ENCODE measurements at regions not wholly inside any gene's neighbourhood (a gene's known extent, or its start where the extent isn't known, plus 50 kb on each side); places are given as distances from the start of the nearest gene placed in this dataset.

DNA sequence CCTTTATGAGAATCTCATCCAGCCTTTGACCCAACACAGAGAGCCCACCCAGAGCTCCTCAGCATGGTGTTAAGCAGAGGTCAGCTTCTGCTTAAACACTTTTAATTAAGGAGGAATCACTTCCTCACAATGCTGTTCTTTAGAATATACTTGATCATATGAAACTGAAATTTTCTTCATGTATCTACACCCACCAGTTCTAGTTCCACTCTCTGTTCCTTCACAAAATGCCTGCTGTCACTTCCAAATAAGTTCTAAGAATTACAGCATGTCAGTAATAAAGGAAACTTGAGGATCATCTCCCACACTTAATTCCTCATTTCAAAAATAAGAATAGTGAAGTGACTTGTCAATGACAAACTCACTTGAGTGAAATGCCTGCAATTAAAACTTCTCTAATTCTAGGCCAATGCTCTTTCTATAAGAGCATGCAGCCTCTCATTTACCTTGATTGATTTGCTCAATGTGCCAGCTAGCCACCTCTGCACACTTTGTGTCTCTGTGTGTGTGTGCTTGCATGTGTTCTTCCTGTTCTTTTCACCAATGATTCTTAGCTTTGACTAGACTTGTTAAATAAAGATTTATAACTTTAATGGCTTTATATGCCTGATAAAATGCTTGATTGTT is 356.3 kb downstream of the PLPP3 start:
- DNase-seq (ENCODE audit: low read depth): no peak

DNA sequence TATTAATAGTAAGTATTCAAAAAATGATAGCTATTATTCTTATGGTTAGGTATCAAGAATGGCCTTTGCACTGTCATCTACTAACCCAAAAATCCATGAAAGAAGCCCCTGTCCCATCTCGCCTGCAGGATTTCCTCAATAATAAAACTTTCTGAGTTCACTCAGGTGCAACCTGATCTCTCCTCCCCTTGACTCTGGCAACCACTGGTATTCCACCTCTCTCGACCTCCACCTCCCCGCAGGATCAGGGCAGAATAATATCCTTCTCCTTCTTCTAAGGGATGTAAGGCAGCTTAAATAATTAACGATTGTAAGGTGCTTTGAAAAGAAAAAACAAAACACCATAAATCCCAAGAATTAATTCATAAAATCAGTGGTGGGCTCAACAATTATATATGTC is 359.3 kb downstream of the PLPP3 start:
- DNase-seq (ENCODE audit: low read depth): no peak

DNA sequence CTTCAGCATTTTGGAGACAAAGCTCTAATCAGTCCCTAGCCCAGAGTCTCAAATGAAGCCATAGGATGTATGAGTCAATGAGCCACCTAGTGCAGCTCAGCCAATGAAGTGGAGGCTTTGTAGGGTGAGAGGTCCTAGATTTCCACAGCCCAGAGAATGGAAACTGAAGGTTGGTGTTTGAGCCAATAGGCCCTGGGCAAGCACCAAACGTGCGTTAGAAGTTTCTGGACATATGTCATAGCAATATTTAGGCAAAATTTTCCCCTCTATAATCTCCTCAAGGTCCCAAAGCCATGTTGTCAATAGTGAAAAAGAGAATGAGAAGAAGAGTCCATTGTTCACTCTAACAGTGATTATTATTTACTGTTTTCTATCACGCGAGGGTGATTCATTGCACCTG is 361.3 kb downstream of the PLPP3 start:
- no peak for DNase-seq (ENCODE audit: low read depth)

DNA sequence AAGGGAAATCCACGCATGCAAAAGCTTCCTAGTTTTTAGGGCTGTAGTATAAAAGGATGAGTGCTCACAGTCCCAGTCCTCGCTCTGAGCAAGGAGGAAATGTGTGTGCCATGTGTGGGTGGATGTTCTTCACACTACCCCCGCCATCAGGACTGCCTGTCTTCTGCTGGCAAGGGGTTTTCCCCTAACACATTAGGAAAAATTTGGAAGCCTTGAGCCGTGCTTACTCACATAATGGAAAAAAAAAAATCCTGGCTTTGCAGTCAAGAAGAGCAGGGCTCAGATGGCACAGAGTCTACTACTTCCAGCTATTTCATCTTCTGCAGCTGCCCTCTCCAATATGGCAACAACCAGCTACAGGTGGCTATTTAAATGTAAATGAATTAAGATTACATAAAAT is 363.1 kb downstream of the PLPP3 start:
- no peak for DNase-seq (ENCODE audit: low read depth)

DNA sequence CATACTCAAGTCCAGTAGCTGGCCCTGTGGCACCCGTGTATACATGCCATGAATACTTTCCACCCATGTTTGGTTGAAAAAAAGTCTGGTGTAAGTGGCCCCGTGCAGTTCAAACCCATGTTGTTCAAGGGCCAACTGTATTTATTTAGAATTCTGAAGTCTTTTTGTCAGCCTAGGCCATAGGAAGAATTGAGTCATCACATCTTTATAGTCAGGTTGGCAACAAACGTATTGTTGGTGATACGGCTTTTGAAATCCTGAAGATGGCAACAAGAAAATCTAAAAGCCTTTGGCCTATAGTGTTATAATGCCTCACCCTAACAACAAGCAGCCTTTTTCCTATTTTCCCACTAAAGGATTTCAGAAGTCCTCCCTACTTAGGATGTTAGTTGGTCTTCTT is 363.6 kb downstream of the PLPP3 start:
- no peak for DNase-seq (ENCODE audit: low read depth)

DNA sequence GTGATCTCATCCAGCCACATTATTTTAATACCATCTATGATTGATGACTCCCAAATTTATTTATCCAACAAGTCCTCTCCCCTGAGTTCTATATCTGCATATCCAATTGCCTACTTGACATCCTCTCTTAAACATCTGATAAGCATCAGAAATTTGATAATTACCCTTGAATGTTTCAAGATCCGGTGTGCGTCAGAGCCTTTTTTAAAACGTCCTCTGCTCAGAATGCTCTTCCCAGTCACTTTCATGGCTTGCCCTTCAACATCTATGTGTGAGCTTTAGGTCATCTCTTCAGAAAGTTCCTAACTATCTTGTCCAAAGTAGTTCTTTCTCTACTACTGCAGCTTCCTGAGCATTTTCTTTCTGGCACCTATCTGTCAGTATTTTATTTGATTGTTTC is 364.3 kb downstream of the PLPP3 start:
- DNase-seq (ENCODE audit: low read depth): no peak

DNA sequence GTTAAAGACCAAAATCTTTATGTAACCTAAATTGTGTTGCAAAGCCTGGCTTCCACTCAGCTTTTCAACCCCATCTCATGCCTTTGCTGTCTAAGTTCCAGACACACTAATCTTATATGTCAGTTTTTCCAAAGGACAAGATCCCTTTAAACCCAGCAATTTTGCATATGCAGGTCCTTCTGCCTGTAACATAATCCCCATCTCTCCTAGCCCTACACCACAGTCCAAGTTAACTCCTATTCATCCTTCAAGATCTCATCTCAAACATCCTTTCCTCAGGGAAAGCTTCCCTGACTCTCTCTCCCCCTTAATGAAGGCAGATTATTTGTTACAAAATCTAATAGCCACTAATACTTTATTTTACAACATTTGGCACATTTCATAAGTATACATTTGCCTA is 366.3 kb downstream of the PLPP3 start:
- DNase-seq (ENCODE audit: low read depth): no peak

DNA sequence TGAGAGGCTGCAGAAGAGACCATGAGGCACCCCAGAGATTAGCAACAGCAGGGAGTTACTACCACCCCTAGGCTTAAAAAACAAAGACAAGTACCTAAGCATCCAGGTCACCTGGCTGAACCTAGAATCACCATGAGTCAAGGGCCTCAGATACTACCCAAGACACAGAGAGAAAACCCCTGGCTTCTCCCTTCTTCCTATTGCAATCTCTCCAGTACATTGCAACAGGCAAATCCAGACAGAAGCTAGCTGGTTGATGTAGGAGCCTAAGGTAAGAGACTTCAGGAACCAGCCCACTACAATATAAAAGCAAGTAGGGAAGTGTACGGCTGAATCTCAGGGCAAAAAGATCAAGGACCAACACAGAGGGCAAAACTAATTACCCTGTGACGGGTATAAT is 367.2 kb downstream of the PLPP3 start:
- no peak for DNase-seq (ENCODE audit: low read depth)

DNA sequence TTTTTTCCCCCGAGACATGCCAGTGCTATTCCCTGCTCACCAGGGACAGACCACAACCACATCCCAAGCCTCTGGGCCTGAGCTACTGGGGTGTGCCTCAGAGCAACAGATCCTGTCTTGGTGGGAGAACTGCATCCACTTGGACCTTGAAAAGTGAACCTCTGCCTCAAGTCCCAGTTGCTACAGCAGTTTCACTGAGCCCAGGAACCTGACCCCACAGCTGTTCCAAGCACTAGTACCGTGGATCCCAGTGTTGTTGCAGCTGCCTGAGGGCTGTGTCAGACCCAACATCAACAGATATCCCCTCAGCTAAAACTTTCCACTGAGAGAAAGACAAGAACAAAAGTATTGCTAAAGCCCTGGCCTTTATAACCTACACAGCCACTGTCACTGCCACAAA is 373.0 kb downstream of the PLPP3 start:
- DNase-seq (ENCODE audit: low read depth): no peak

DNA sequence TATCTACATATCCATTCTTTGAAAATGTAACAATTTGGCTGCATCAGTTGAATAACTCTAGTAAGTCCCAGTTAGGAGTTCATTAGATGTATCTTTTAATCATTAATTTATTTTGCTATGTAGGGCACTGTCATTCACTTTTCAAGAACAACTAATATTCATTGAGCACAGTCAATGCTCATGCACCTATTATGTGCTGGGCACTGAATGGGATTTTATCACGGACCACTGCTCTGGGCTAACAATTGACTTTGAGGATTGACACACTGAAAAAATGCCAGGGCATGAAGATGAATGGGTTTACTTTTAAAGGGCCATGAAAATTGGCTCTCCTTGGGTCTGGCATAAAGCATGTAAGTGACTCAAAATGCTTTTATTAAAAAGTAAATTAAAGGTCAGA is 375.2 kb downstream of the PLPP3 start:
- no peak for DNase-seq (ENCODE audit: low read depth)

DNA sequence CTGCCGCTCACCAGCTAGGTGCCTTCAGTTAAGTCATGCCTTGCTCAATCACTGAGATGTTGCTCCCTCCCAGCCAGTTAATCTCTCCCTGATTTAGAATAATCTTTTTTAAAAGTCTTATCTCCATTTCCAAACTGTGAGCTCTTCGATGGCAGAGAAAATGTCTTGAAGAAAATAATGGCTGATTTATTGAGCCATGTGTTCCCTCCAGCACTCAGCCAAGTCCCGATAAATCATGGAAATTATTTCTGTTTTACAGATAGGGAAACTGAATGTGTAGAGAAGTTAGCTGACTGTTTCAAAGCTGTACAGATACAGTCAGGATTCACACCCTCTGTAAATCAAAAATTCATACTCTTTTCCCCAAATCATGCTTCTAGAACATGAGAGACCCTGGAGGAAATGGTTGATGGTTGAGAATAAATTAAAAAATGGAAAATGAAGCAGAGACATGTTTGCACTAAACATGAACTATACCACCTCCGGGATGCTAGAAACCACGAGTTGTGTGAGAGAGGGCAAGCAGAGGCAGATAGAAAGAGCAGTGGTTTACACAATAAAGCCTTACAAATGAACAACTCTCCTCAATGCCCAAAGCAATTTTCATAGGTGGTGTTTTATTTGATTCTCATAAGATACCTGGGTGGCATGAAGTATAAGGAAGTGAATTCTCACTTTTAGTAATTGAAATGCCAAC is 376.4 kb downstream of the PLPP3 start:
- DNase-seq (ENCODE audit: low read depth): no peak

DNA sequence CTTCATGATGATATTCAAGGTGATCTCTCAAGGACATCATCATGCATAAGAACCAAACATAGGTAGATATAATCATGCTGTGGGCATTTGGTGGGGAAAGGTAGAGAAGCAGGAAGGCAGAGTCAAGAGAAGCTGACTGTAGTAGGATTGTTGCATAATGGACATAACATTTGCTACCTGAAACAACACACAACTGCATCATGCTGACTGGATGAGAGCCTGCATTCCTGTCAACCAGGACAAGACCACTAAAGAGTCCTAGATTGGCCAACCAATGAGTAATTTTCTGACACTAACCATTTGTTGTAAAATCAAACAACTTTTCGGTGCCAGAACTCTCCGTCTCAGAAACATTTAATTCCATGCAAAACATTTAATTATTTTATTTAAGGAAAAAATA is 377.2 kb downstream of the PLPP3 start:
- no peak for DNase-seq (ENCODE audit: low read depth)

DNA sequence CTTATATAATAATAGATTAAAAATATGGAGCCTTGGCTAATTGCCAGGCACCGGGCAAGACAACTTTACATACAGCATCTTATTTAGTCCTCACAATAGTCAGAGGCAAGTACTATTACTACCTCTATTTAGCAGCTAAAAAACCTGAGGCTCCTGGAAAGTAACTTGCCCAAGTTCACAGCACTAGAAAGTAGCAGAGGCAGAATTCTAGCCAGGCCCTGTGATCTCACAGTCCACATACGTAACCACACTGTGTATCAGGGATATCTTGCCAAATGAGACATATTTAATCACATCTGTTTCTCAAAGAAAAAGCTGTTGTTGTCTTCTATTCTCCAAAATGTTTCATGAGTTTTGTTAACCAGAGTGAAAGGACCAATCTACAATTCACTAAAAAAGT is 378.5 kb downstream of the PLPP3 start:
- no peak for DNase-seq (ENCODE audit: low read depth)

DNA sequence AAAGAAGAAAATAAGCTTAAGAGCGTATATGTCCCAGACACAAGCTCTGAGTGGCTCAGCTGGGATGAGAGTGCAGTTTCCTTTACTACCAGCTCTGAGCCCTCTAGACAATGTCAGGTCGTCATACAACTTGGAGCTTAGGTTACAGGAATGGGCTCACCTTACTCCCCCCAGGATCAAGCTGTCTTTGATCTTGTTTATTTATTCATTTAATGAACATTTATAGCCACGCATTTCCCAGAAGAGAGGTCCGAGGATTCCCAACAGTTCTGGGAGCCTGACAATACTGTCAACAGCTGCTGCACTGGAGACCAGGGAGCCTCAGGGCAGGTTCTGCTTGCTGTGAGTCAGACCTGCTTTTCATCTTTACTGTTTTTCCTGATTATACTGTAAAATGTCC is 378.9 kb downstream of the PLPP3 start:
- no peak for DNase-seq (ENCODE audit: low read depth)

DNA sequence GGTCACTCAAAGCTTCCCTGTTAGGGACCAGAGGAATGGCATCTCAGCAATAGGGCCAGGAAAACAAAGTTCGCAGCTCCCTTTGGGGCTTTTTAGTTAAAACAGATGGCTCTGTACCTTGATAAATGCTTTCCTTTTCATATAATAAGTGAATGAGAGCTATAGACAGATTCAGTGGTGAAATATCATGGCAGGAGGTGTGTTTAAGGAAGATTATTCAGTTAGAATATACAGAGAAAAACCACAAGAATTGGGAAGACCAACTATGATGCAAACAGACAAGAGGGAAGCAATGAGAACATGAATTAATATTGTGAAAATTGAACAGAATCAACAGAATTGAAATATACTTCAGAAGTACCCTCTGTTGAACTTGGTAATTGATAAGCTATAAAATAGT is 379.4 kb downstream of the PLPP3 start:
- DNase-seq (ENCODE audit: low read depth): no peak

DNA sequence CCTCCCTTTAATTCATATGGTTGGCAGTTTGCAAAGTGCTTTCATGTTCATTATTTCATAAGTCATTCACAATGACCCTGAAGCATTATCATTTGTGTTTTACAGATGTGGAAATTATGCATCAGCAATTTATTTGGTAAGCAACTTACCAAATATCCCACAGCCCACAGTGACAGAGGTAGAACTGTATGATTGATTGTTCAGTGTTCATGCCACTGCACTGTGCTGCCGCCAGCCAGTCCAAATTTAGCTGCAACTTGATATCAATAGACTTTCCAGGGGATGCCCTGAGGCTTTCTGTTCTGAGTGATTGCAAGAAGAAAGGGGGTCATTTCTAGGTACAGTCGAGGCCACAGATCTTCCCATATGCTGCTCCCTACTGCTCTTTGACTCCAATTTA is 380.3 kb downstream of the PLPP3 start:
- no peak for DNase-seq (ENCODE audit: low read depth)

DNA sequence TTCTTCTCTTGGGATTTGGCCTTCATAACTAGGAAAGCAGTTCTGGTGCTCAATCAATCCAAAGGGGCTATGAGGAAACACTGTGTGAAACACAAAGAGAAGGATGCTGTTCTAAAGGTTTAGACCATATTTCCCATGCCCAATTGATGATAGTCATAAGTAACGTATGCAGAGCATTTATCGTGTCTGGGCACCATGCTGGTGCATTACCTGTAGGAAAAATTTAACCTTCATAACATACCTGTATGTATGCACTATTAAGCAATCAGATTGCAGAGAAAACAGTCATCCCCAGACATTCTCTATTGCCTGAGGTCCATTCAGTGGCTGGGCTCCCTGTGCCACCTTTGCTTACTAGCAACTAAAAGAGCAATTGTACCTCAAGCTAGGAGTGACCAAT is 381.4 kb downstream of the PLPP3 start:
- no peak for DNase-seq (ENCODE audit: low read depth)

DNA sequence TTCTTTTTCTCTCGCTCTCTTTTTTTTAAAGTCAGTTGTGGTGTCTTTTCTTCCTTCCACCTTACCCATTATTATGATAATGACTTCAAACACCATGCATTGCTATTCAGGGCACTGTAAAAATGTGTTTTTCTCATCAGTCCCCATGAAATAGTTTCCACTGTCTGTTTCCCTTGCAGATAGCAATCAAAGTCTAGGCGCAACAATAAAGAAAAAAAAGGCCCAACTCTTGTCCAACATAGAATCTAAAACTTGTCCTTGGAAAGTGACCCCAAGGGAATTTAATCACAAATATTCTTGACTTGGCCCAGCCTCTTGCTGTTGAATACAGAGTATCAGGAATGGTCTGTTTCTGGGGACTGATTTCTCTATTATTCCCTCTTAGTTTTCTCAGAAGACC is 382.5 kb downstream of the PLPP3 start:
- DNase-seq (ENCODE audit: low read depth): no peak

DNA sequence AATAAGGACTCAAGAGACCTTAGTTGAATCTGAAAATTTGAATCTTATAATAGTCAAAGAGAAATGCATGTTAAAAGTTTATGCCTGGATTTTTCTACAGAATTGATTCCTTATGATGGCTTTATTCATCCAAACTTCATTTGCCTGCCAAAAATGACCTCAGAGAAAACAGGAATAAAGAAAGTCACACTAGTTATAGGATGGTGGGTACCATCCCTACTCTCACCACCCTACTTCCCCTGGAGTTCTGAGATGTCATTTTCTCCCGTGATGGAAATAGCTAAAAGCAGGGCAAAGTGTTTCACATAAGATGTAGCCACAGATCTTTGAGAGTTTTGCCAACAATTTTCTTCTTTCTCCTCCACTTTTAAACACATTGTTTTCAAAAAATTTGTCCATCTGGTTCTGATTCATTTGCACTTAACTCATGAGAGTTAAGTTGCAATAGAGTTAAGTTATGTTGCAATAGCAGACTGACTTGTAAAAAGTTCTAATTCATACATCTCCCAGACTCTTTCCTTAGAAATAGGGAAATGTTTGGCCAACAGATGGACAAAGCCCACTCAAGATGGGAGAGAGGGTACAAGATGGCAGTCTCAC is 384.6 kb downstream of the PLPP3 start:
- DNase-seq (ENCODE audit: low read depth): no peak

DNA sequence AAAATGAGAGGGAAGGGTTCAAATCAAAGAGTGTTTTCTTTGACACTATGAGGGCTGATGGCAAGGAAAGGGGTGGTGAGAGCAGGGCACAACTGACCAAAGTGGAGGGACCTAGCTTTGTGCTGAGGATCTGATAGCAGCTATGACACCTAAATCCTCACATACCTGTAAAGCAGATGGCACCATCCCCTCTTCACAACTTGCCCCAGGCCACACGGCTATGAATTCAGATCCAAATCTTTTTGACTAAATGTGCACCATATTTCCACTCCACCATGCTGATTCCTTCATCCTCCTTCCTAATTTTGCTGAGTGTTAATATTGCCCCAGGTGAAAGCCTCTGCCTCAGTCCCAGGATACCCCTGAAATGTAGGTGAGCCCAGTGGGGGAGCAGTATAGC is 385.7 kb downstream of the PLPP3 start:
- no peak for DNase-seq (ENCODE audit: low read depth)

DNA sequence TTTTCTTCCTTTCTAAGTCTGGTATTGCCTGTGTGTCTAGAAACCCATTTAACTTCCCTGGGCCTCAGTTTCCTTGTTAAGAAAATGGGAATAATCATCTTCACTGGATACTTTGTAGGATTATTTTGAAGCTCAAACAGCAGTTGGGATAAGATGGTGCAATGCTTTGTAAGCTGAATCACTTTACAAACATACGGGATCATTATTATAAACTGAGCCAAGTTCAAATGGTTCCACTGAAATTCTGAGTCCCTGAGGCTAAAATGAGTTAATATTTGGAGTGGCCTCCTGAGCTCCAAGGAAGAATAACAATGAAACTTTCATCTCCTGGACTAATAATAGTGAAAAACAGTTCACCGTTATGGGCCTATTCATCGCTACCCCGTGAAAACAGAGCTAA is 388.0 kb downstream of the PLPP3 start:
- no peak for DNase-seq (ENCODE audit: low read depth)

DNA sequence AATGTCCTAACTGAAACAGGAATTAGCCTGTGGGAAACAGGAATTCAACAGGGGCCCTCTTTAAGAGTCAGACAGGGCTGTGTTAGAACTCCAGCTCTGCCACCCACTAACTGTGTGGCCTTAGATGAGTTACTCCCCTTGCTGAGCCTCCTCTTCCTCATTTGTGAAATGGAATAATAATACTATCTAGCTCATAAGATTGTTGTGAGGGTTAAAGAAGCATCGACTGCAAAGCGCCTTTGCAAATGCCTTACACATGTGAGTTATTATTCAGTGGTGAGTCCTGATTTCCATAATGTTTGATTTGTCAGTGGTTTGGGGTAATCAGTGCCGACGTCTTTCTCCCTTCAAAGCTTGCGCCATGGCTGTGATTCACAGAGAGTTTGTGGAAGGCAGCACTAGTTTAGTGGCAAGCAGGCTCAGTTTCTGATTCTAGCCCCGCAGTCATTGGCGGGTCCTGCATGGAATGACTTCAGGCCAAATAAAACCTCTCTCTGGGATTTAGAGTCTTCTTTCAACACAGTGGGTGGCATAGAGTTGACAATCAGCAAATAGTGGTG is 388.5 kb downstream of the PLPP3 start:
- DNase-seq (ENCODE audit: low read depth): no peak

DNA sequence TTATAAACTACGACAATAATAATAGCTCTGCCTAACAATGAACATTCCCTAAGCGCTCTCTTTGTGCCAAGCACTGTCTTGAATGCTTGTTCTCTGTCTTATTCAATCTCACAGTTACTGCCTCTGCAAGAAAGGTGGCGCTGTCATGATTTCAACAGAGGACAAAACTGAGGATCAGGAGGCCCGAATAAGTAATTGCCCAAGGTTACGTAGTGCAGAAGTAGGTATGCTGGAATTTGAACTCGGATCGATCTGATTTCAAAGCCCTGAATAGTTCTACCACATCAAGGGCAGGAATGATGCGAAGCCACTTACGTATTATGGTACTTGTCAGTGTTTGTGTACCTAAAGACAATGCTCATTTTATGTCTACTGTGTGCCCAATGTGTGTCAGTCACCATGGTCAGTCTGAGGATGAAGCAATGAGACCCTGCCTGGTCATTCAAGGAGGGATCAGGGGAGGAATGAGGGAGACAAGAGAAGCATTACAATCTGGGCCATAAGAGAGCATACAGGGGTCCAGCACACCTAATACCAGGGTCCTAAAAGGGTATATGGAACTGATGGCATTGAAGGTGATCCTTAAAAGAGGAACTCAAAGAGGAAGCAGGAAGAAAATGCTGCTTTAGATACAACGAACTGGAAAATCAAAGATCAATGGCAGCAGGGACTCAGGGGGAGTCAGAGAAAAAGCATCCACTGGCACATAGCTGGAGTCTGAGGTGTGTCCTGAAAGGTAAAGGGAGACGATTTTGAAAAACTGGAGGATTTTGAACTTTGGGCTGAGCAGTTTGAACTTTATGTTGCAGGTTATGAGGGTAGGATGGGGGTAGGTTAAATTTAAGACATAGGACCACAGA is 389.2 kb downstream of the PLPP3 start:
- no peak for DNase-seq (ENCODE audit: low read depth)

Data from non-pigmented ciliary epithelial cell (primary cell).